Midbrain (tissue), 1 donor: ENCODE measurements at regions not wholly inside any gene's neighbourhood (a gene's known extent, or its start where the extent isn't known, plus 50 kb on each side); places are given as distances from the start of the nearest gene placed in this dataset.

Experiments used
- DNase-seq: peaks from one replicate; lab custom pipeline; 2025; lab: John Stamatoyannopoulos, UW

GRCh38 chr15:29490747-29491471, 221.3 kb upstream of the NSMCE3 start:
- DNase-seq = no peak

GRCh38 chr15:29480949-29481348, 211.3 kb upstream of the NSMCE3 start:
- no peak for DNase-seq

GRCh38 chr15:29480278-29480677, 210.7 kb upstream of the NSMCE3 start:
- DNase-seq = no peak

- DNase-seq = no peak
Observed at GRCh38 chr15:29477256-29477655, 207.6 kb upstream of the NSMCE3 start.

GRCh38 chr15:29476503-29477080, 207.0 kb upstream of the NSMCE3 start:
- DNase-seq = no peak

GRCh38 chr15:29475096-29475495, 205.5 kb upstream of the NSMCE3 start:
- DNase-seq = no peak

- DNase-seq = no peak
Observed at GRCh38 chr15:29473621-29474105, 204.0 kb upstream of the NSMCE3 start.

GRCh38 chr15:29472901-29473445, 203.4 kb upstream of the NSMCE3 start:
- DNase-seq = no peak

GRCh38 chr15:29471757-29472156, 202.1 kb upstream of the NSMCE3 start:
- no peak for DNase-seq

- DNase-seq = no peak
Observed at GRCh38 chr15:29471306-29471705, 201.7 kb upstream of the NSMCE3 start.

- no peak for DNase-seq
Observed at GRCh38 chr15:29470794-29471193, 201.2 kb upstream of the NSMCE3 start.

- DNase-seq = no peak
Observed at GRCh38 chr15:29470311-29470710, 200.7 kb upstream of the NSMCE3 start.

- DNase-seq = no peak
Observed at GRCh38 chr15:29468899-29469298, 199.3 kb upstream of the NSMCE3 start.

GRCh38 chr15:29467091-29467490, 197.5 kb upstream of the NSMCE3 start:
- no peak for DNase-seq

GRCh38 chr15:29466292-29466691, 196.7 kb upstream of the NSMCE3 start:
- DNase-seq = no peak

- no peak for DNase-seq
Observed at GRCh38 chr15:29465816-29466215, 196.2 kb upstream of the NSMCE3 start.

GRCh38 chr15:29465196-29465595, 195.6 kb upstream of the NSMCE3 start:
- no peak for DNase-seq

- no peak for DNase-seq
Observed at GRCh38 chr15:29461877-29462276, 192.3 kb upstream of the NSMCE3 start.

GRCh38 chr15:29458361-29458760, 188.7 kb upstream of the NSMCE3 start:
- no peak for DNase-seq

GRCh38 chr15:29457729-29458128, 188.1 kb upstream of the NSMCE3 start:
- no peak for DNase-seq

GRCh38 chr15:29456964-29457363, 187.3 kb upstream of the NSMCE3 start:
- no peak for DNase-seq

GRCh38 chr15:29456255-29456654, 186.6 kb upstream of the NSMCE3 start:
- DNase-seq = no peak

GRCh38 chr15:29455530-29455929, 185.9 kb upstream of the NSMCE3 start:
- no peak for DNase-seq
